ENCODE measurements at regions not wholly inside any gene's neighbourhood (a gene's known extent, or its start where the extent isn't known, plus 50 kb on each side); places are given as distances from the start of the nearest gene placed in this dataset.

DNA sequence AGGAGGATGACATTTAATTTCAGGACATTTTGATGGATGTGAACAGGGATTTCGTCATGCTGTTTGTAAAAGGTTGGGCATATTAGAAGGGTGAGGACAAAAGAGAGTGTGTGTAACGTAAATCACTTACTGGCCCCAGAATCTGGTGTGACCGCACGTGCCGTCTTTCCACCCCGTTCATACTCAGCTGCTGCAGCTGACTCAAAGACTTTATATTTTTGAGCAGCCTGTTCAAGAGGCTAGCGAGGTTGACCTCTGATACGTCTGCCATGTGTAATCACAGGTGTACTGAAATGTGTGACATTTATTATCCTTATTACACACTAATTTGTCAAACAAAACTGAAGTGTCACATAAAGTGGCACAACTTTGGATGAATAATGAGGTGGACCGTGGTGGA, 66.5 kb upstream of the ERRFI1 start:
- TF ChIP-seq, protein P1, sequence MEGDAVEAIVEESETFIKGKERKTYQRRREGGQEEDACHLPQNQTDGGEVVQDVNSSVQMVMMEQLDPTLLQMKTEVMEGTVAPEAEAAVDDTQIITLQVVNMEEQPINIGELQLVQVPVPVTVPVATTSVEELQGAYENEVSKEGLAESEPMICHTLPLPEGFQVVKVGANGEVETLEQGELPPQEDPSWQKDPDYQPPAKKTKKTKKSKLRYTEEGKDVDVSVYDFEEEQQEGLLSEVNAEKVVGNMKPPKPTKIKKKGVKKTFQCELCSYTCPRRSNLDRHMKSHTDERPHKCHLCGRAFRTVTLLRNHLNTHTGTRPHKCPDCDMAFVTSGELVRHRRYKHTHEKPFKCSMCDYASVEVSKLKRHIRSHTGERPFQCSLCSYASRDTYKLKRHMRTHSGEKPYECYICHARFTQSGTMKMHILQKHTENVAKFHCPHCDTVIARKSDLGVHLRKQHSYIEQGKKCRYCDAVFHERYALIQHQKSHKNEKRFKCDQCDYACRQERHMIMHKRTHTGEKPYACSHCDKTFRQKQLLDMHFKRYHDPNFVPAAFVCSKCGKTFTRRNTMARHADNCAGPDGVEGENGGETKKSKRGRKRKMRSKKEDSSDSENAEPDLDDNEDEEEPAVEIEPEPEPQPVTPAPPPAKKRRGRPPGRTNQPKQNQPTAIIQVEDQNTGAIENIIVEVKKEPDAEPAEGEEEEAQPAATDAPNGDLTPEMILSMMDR (conservative IDR thresholded peaks at IDR 0.05), result no peak
- no peak for TF ChIP-seq EZH2 (IDR thresholded peaks at IDR 0.05; ENCODE audit: low read depth)

All from PC-9 (cell line).